Stomach (tissue), 8 donors: ENCODE measurements at regions not wholly inside any gene's neighbourhood (a gene's known extent, or its start where the extent isn't known, plus 50 kb on each side); places are given as distances from the start of the nearest gene placed in this dataset.

Experiments
- DNase-seq, 2 donors: peaks; one replicate each; pipeline versions ENCODE4 v3.0.0 to v3.0.0-alpha.2; 2013 to 2019
- H3K27ac ChIP-seq, 5 donors: fragments of 200-600 bp in 4 of 5; sonication (generic) in 4 of 5; one replicate each; pipeline ENCODE4 v1.5.1; 2013 to 2019; ENCODE audit warnings: mild to moderate bottlenecking in 1 of 5, moderate library complexity in 1 of 5
- H3K27me3 ChIP-seq, 3 donors: fragments of 200-600 bp; sonication (generic); one replicate each; pipeline ENCODE4 v1.5.1; 2017 to 2019; ENCODE audit warnings: mixed run types in 1 of 3
- H3K36me3 ChIP-seq, 4 donors: fragments of 200-600 bp; sonication (generic); 1 replicate in 3 of 4; 2 replicates in 1 of 4; pipeline ENCODE4 v1.5.1; 2016 to 2019
- H3K4me1 ChIP-seq, 4 donors: fragments of 200-600 bp; sonication (generic); one replicate each; pipeline ENCODE4 v1.5.1; 2016 to 2019
- H3K4me3 ChIP-seq, 4 donors: fragments of 200-600 bp; sonication (generic) in 3 of 4; one replicate each; pipeline ENCODE4 v1.5.1; 2016 to 2019; ENCODE audit warnings: mild to moderate bottlenecking in 1 of 4
- H3K9me3 ChIP-seq, 4 donors: fragments of 200-600 bp; sonication (generic); one replicate each; pipeline ENCODE4 v1.5.1; 2016 to 2019
- EP300 ChIP-seq: sonication (generic); formaldehyde crosslinking; IDR thresholded peaks from one replicate; pipeline ENCODE4 v1.6.1; 2017; ENCODE audit warnings: antibody characterized with exemption
- POLR2A ChIP-seq, 4 donors: fragments of 450-650 bp; IDR thresholded peaks; one replicate each; pipeline ENCODE4 v1.6.1; 2016; ENCODE audit warnings: antibody characterized with exemption in 4 of 4, control low read depth in 2 of 4, mild to moderate bottlenecking in 1 of 4, moderate library complexity in 1 of 4
- POLR2AphosphoS5 ChIP-seq, 3 donors: sonication (generic); formaldehyde crosslinking; IDR thresholded peaks; one replicate each; pipeline ENCODE4 v1.6.1; 2016; ENCODE audit warnings: antibody characterized with exemption in 3 of 3
- WGBS, 5 donors: extraction: QIAGEN DNeasy Blood & Tissue Kit in 3 of 5; methylation state at CpG; one replicate each; pipeline versions ENCODE4 v1.1.5 to v1.1.7; 2013 to 2018; 5-methylcytosine and 5-hydroxymethylcytosine counted together
- intact Hi-C: fragments of 100-400 bp; cut with DNase I; formaldehyde crosslinking; loops from one replicate; pipeline ENCODE4 v1.15.1; 2023; ENCODE audit warnings: low total_unique reads
- TF ChIP-seq, protein P1 (sequence below), 7 experiments: fragments of 450-650 bp in 4 of 7; fragments of 200-600 bp in 3 of 7; sonication (generic) in 3 of 7; IDR thresholded peaks; one replicate each; pipeline ENCODE4 v1.5.1; 2016 to 2019; ENCODE audit warnings: antibody characterized with exemption in 7 of 7, control low read depth in 2 of 7, mild to moderate bottlenecking in 1 of 7
- donor health status: healthy with polysubstance abuse.
- donor health status: Bipolar disorder and iron deficiency.
- donor health status: healthy.

- no peaks in the 10 kb centered on the region for H3K9me3 ChIP-seq
- intact Hi-C loops = no loop called here
- H3K36me3 ChIP-seq = no peaks in the 10 kb centered on the region
- TF ChIP-seq POLR2A (IDR thresholded peaks at IDR 0.05) (no peak), EP300 (no peak), POLR2AphosphoS5 (IDR thresholded peaks at IDR 0.05) (no peak)
- TF ChIP-seq, protein P1, sequence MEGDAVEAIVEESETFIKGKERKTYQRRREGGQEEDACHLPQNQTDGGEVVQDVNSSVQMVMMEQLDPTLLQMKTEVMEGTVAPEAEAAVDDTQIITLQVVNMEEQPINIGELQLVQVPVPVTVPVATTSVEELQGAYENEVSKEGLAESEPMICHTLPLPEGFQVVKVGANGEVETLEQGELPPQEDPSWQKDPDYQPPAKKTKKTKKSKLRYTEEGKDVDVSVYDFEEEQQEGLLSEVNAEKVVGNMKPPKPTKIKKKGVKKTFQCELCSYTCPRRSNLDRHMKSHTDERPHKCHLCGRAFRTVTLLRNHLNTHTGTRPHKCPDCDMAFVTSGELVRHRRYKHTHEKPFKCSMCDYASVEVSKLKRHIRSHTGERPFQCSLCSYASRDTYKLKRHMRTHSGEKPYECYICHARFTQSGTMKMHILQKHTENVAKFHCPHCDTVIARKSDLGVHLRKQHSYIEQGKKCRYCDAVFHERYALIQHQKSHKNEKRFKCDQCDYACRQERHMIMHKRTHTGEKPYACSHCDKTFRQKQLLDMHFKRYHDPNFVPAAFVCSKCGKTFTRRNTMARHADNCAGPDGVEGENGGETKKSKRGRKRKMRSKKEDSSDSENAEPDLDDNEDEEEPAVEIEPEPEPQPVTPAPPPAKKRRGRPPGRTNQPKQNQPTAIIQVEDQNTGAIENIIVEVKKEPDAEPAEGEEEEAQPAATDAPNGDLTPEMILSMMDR (IDR thresholded peaks at IDR 0.05) = no peak
- H3K4me3 ChIP-seq = no peak overlapping the region
- WGBS, 5 donors = 33 to 85% (median 58%) methylated on average over 1 of the region's 1 CpG
- H3K4me1 ChIP-seq = no peaks in the 10 kb centered on the region
- no peak overlapping the region for H3K27ac ChIP-seq
- no peak for DNase-seq
- no peaks in the 10 kb centered on the region for H3K27me3 ChIP-seq
These were observed 147.1 kb downstream of the ZNF674 start for GRCh38 chrX:46398126-46398525.

DNA sequence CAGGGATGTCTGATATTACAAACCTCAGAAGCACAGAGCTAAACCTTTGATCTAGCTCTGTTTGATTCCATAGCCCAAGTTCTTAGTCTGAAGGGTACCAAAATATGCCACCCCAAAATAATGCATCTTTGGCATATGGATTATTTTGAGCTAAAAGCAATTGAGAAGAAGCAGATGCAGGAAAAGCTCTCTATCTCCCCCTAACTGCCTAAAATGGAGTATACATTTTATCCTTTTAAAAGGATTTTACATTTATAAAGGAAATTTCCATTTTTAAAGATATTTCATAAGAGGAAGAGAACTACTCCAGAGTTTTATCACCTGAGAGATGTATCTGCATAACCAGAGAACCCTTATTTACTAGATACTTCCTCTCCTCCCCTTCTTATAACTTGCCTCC lies 158.7 kb downstream of the ZNF674 start:
- TF ChIP-seq POLR2A (IDR thresholded peaks at IDR 0.05) = no peak
- no peak for TF ChIP-seq EP300
- TF ChIP-seq, protein P1 (IDR thresholded peaks at IDR 0.05) = no peak
- TF ChIP-seq POLR2AphosphoS5 (IDR thresholded peaks at IDR 0.05) = no peak
- intact Hi-C loops = no loop called here
- Histone ChIP-seq H3K4me1 (no peaks in the 10 kb centered on the region), H3K36me3 (no peaks in the 10 kb centered on the region), H3K27ac (no peak overlapping the region), H3K9me3 (peaks cover 0 to 12% (median 5%) of the 10 kb centered on the region in 4 donors), H3K27me3 (peaks cover 0 to 9% (median 0%) of the 10 kb centered on the region in 3 donors), H3K4me3 (no peak overlapping the region)
- no peak for DNase-seq

DNA sequence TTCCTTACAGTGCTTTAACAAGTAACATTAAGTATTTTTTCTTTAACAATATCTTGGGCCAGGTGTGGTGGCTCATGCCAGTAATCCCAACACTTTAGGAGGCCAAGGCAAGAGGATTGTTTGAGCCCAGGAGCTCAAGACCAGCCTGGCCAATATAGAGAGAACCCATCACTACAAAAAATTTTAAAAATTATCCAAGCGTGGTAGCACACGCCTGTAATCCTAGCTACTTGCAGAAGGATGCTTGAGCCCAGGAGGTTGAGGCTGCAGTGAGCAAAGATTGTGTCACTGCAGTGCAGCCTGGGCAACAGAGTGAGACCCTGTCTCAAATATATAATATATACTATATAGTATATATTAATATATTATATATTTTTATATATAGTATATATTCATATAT lies 162.2 kb downstream of the ZNF674 start:
- no peak for DNase-seq
- Histone ChIP-seq H3K27ac (no peak overlapping the region), H3K27me3 (peaks cover 0 to 9% (median 0%) of the 10 kb centered on the region in 3 donors), H3K4me1 (no peaks in the 10 kb centered on the region), H3K36me3 (no peaks in the 10 kb centered on the region), H3K4me3 (no peak overlapping the region), H3K9me3 (no peaks in the 10 kb centered on the region)
- no peak for TF ChIP-seq POLR2A (IDR thresholded peaks at IDR 0.05)
- TF ChIP-seq, protein P1 (IDR thresholded peaks at IDR 0.05) = no peak
- TF ChIP-seq POLR2AphosphoS5 (IDR thresholded peaks at IDR 0.05) = no peak
- no peak for TF ChIP-seq EP300
- WGBS, 5 donors = 89 to 97% (median 95%) methylated on average over 2 of the region's 2 CpGs
- intact Hi-C loops = no loop called here

DNA sequence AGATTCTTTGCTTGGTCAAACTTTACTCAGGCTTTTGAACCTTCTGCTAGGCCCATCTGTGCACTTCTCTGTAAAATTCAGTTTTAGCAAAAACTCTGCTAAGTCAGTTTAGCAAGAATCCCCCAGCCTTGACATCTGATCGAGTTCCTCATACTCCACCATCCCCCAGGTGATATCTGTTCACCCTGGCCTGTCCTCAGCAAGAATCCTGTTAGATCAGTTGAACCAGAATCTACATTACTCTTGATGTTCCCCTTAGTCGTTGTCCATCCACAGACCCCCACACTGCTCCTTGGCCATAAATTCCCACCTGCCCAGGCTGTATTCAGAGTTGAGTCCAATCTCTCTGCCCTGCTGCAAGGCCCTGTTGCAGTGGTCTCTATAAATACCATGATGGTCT lies 162.6 kb downstream of the ZNF674 start:
- TF ChIP-seq POLR2AphosphoS5 (IDR thresholded peaks at IDR 0.05) = no peak
- TF ChIP-seq POLR2A (IDR thresholded peaks at IDR 0.05) = no peak
- no peak for TF ChIP-seq EP300
- TF ChIP-seq, protein P1 (IDR thresholded peaks at IDR 0.05) = no peak
- no peak overlapping the region for H3K27ac ChIP-seq
- WGBS, 5 donors = 80 to 88% (median 84%) methylated on average over 2 of the region's 2 CpGs

More for the DNA sequence above, 162.6 kb downstream of the ZNF674 start:
- intact Hi-C loops = no loop called here
- no peaks in the 10 kb centered on the region for H3K4me1 ChIP-seq
- no peaks in the 10 kb centered on the region for H3K9me3 ChIP-seq
- peaks cover 0 to 8% (median 0%) of the 10 kb centered on the region in 3 donors for H3K27me3 ChIP-seq
- DNase-seq = no peak
- H3K4me3 ChIP-seq = no peak overlapping the region
- H3K36me3 ChIP-seq = no peaks in the 10 kb centered on the region
